BLaER1 treated with 17β-estradiol and CSF1 and Interleukin-3, amounts not matched to agents 10 nM and 100 nM (cell line): ENCODE measurements at regions not wholly inside any gene's neighbourhood (a gene's known extent, or its start where the extent isn't known, plus 50 kb on each side); places are given as distances from the start of the nearest gene placed in this dataset.
"Not testable (repeated sequence)": the region's sequence is repeated elsewhere in the genome, so short reads cannot be mapped to it uniquely, and the experiment has no call there.

Experiments
- H3K27ac ChIP-seq, 11 experiments: shearing (Covaris generic); formaldehyde crosslinking; 2 replicates each; pipeline ENCODE4 v1.8.1; 2022
- H3K27me3 ChIP-seq, 11 experiments: shearing (Covaris generic); formaldehyde crosslinking; 2 replicates each; pipeline ENCODE4 v1.8.1; 2022
- H3K36me3 ChIP-seq, 11 experiments: shearing (Covaris generic); formaldehyde crosslinking; 2 replicates each; pipeline ENCODE4 v1.8.1; 2022
- H3K4me1 ChIP-seq, 10 experiments: shearing (Covaris generic); formaldehyde crosslinking; 2 replicates each; pipeline ENCODE4 v1.8.1; 2022
- H3K4me2 ChIP-seq, 11 experiments: shearing (Covaris generic); formaldehyde crosslinking; 2 replicates each; pipeline ENCODE4 v1.8.1; 2022
- H3K4me3 ChIP-seq, 10 experiments: shearing (Covaris generic); formaldehyde crosslinking; 2 replicates each; pipeline ENCODE4 v1.8.1; 2022
- H3K9ac ChIP-seq, 11 experiments: shearing (Covaris generic); formaldehyde crosslinking; 2 replicates each; pipeline ENCODE4 v1.8.1; 2022
- H3K9me3 ChIP-seq, 11 experiments: shearing (Covaris generic); formaldehyde crosslinking; replicated peaks in 1 of 11; 2 replicates each; pipeline ENCODE4 v1.8.1; 2022
- H4K20me1 ChIP-seq, 11 experiments: shearing (Covaris generic); formaldehyde crosslinking; 2 replicates each; pipeline ENCODE4 v1.8.1; 2022
- Cebpa-rat ChIP-seq, 11 experiments: shearing (Covaris generic); IDR thresholded peaks; 2 replicates each; pipeline ENCODE4 v1.8.1; 2022

GRCh38 chr17:27091043-27091497, 202.8 kb upstream of the WSB1 start:
- H3K4me3 ChIP-seq = no peak overlapping the region
- no peaks in the 10 kb centered on the region for H3K36me3 ChIP-seq
- H3K4me2 ChIP-seq = no peak overlapping the region
- no peak for TF ChIP-seq Cebpa-rat (IDR thresholded peaks at IDR 0.05)
- no peaks in the 10 kb centered on the region for H3K4me1 ChIP-seq
- H3K27me3 ChIP-seq = no peaks in the 10 kb centered on the region
- no peaks in the 10 kb centered on the region for H4K20me1 ChIP-seq
- no peak overlapping the region for H3K27ac ChIP-seq
- H3K9ac ChIP-seq = no peak overlapping the region
- peaks cover 0 to 4% (median 0%) of the 10 kb centered on the region in 11 experiments; a peak in 1 of 22 replicates for H3K9me3 ChIP-seq

GRCh38 chr17:27094179-27094578, 199.7 kb upstream of the WSB1 start:
- not testable (repeated sequence) for H3K9me3 ChIP-seq, H3K4me3 ChIP-seq

DNA sequence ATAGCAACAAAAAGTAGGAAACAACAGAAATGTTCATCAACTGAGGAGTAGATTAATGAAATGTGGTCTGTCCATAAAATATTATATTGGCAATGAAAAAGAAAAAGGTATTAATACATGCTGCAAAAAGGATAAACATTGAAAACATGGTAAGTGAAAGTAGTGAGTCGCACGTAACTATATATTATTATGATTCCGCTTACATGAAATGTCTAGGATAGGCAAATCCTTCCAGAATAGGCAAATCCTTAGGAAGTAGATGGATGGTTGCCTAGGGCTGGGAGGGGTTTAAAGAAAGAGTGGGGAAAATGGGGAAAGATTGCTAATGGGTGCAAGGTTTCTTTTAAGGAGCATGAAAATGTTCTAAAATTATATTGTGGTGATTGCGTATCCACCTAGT, 198.1 kb upstream of the WSB1 start:
- not testable (repeated sequence) for H3K27ac ChIP-seq, H3K4me3 ChIP-seq, H3K9me3 ChIP-seq, H3K36me3 ChIP-seq, H4K20me1 ChIP-seq, H3K4me1 ChIP-seq, H3K9ac ChIP-seq, H3K27me3 ChIP-seq, H3K4me2 ChIP-seq

More at GRCh38 chr17:27094179-27094578, 199.7 kb upstream of the WSB1 start:
- H3K9ac ChIP-seq, H3K27ac ChIP-seq, H3K27me3 ChIP-seq, H4K20me1 ChIP-seq, H3K4me2 ChIP-seq, H3K36me3 ChIP-seq, H3K4me1 ChIP-seq: not testable (repeated sequence)

GRCh38 chr17:27099266-27099665, 194.6 kb upstream of the WSB1 start:
- not testable (repeated sequence) for H3K27me3 ChIP-seq, H3K4me2 ChIP-seq, H3K36me3 ChIP-seq, H3K27ac ChIP-seq, H3K9ac ChIP-seq, H3K4me1 ChIP-seq, H3K4me3 ChIP-seq, H4K20me1 ChIP-seq, H3K9me3 ChIP-seq

DNA sequence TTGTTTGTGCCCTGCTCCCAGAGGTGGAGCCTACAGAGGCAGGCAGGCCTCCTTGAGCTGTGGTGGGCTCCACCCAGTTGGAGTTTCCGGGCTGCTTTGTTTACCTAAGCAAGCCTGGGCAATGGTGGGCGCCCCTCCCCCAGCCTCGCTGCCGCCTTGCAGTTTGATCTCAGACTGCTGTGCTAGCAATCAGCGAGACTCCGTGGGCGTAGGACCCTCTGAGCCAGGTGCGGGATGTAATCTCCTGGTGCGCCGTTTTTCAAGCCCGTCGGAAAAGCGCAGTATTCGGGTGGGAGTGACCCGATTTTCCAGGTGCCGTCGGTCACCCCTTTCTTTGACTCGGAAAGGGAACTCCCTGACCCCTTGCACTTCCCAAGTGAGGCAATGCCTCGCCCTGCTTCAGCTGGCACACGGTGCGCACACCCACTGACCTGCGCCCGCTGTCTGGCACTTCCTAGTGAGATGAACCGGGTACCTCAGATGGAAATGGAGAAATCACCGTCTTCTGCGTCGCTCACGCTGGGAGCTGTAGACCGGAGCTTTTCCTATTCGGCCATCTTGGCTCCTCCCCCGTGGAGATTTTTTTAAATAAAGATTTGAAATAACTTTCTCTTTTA, 189.2 kb upstream of the WSB1 start:
- H3K4me2 ChIP-seq, H3K27me3 ChIP-seq, H4K20me1 ChIP-seq, H3K4me1 ChIP-seq, H3K9ac ChIP-seq, H3K27ac ChIP-seq, H3K4me3 ChIP-seq, H3K9me3 ChIP-seq, H3K36me3 ChIP-seq: not testable (repeated sequence)

GRCh38 chr17:27105636-27106035, 188.3 kb upstream of the WSB1 start:
- Histone ChIP-seq H3K9ac (no peak overlapping the region), H3K27ac (no peak overlapping the region), H3K4me3 (no peak overlapping the region), H3K27me3 (no peaks in the 10 kb centered on the region), H3K9me3 (no peaks in the 10 kb centered on the region), H4K20me1 (no peaks in the 10 kb centered on the region), H3K4me2 (no peak overlapping the region), H3K36me3 (no peaks in the 10 kb centered on the region), H3K4me1 (no peaks in the 10 kb centered on the region)
- no peak for TF ChIP-seq Cebpa-rat (IDR thresholded peaks at IDR 0.05)

DNA sequence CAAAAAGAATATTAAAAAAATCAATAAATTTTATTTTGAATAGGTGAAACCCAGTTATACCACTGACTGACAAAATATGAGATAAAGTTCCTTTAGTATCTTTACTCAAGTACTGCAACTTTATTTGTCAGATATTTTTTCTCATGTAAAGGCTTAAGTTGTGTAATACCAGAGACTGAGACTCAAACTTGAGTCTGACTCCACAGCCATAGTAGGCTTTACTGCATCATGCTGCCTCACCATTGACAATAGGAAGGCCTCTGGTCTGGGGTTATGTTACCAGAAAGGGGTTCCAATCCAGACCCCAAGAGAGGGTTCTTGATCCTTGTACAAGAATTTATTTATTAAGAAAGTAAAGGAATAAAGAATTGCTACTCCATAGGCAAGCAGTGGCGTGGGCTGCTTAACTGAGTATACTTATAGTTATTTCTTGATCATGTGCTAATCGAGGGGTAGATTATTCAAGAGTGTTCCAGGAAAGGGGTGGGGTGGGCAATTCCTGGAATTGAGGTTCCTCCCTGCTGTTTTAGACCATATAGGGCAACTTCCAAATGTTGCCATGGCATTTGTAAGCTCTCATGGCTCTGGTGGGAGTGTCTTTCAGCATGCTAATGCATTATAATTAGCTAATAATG, 187.4 kb upstream of the WSB1 start:
- H3K27me3 ChIP-seq = no peaks in the 10 kb centered on the region
- H3K4me2 ChIP-seq = no peak overlapping the region
- H3K27ac ChIP-seq = no peak overlapping the region
- no peaks in the 10 kb centered on the region for H3K4me1 ChIP-seq
- TF ChIP-seq Cebpa-rat (IDR thresholded peaks at IDR 0.05) = no peak
- H4K20me1 ChIP-seq = no peaks in the 10 kb centered on the region
- no peaks in the 10 kb centered on the region for H3K36me3 ChIP-seq
- H3K9ac ChIP-seq = no peak overlapping the region
- H3K4me3 ChIP-seq = no peak overlapping the region
- no peaks in the 10 kb centered on the region for H3K9me3 ChIP-seq

- Histone ChIP-seq H3K36me3 (no peaks in the 10 kb centered on the region), H3K4me2 (no peak overlapping the region), H3K27ac (no peak overlapping the region), H3K4me1 (no peaks in the 10 kb centered on the region), H3K4me3 (no peak overlapping the region), H3K27me3 (no peaks in the 10 kb centered on the region), H4K20me1 (no peaks in the 10 kb centered on the region), H3K9ac (no peak overlapping the region), H3K9me3 (no peaks in the 10 kb centered on the region)
- no peak for TF ChIP-seq Cebpa-rat (IDR thresholded peaks at IDR 0.05)
Measured at GRCh38 chr17:27106982-27107360, 186.9 kb upstream of the WSB1 start.

GRCh38 chr17:27107386-27108328, 186.3 kb upstream of the WSB1 start:
- H3K27ac ChIP-seq, H3K4me3 ChIP-seq: not testable (repeated sequence)

DNA sequence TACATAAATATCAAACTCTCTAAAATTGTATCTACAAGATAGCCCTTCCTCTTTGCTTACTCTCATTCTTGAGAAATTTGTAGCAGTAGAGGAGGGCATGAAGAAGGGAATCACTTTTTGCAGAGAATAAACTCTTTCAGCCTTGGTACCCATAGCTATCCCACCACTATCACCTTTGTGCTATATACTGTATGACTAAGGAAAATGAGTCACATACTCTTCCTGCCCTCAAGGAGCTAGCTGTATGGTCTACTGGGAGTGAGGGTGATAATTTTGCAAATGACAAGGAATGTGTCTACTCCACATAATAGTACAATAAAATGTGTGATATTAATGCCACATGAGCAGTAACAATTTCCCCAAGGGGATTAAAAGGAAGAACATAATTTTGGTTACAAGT, 184.6 kb upstream of the WSB1 start:
- Histone ChIP-seq H3K27ac (no peak overlapping the region), H3K4me2 (no peak overlapping the region), H3K27me3 (no peaks in the 10 kb centered on the region), H4K20me1 (no peaks in the 10 kb centered on the region), H3K4me3 (no peak overlapping the region), H3K9ac (no peak overlapping the region), H3K4me1 (no peaks in the 10 kb centered on the region), H3K9me3 (no peaks in the 10 kb centered on the region), H3K36me3 (no peaks in the 10 kb centered on the region)
- TF ChIP-seq Cebpa-rat (IDR thresholded peaks at IDR 0.05) = no peak

More at GRCh38 chr17:27107386-27108328, 186.3 kb upstream of the WSB1 start:
- H3K4me2 ChIP-seq, H3K36me3 ChIP-seq, H3K27me3 ChIP-seq, H3K9me3 ChIP-seq, H3K4me1 ChIP-seq, H3K9ac ChIP-seq, H4K20me1 ChIP-seq: not testable (repeated sequence)
